ENCODE measurements at regions not wholly inside any gene's neighbourhood (a gene's known extent, or its start where the extent isn't known, plus 50 kb on each side); places are given as distances from the start of the nearest gene placed in this dataset.

- TF ChIP-seq NR0B1 (IDR thresholded peaks at IDR 0.05; ENCODE audit: partially characterized antibody) = no peak
- no peak for TF ChIP-seq E2F8 (IDR thresholded peaks at IDR 0.05; ENCODE audit: low read depth, partially characterized antibody)
- no peak for TF ChIP-seq PURB (CRISPR knock-in tag; IDR thresholded peaks at IDR 0.05; ENCODE audit: low read depth)
- TF ChIP-seq POLR2G (IDR thresholded peaks at IDR 0.05; ENCODE audit: low read depth, low read length) = no peak
- no peak for TF ChIP-seq PYGO2 (tag; IDR thresholded peaks at IDR 0.05)
Measured at GRCh38 chr2:128530025-128530573, 211.4 kb upstream of the HS6ST1 start (continued).

- Histone ChIP-seq H3K9me1 (ENCODE audit: control insufficient read depth, insufficient read depth, low read length) (peaks cover 3% of the 10 kb centered on the region), H3K9ac (ENCODE audit: insufficient read depth in 1 of 2, low read depth in 2 of 2, low read length in 2 of 2) (no peak overlapping the region), H3K4me3 (no peak overlapping the region), H3K79me2 (ENCODE audit: control insufficient read depth, insufficient read depth, low read length) (no peaks in the 10 kb centered on the region), H3K4me1 (replicated peaks in 1 of 2; ENCODE audit: control insufficient read depth in 2 of 2, insufficient read depth in 2 of 2, low read length in 2 of 2) (no peaks in the 10 kb centered on the region; a peak in 2 of 5 replicates), H3K36me3 (ENCODE audit: control insufficient read depth, insufficient read depth, low read length) (no peaks in the 10 kb centered on the region), H2AFZ (ENCODE audit: low read depth, low read length) (no peak overlapping the region), H3K27me3 (ENCODE audit: control insufficient read depth in 2 of 2, insufficient read depth in 2 of 2, low read length in 2 of 2) (peaks cover 2 to 28% of the 10 kb centered on the region in 2 experiments; a peak in 3 of 5 replicates), H3K9me3 (replicated peaks; ENCODE audit: control insufficient read depth, insufficient read depth, low read depth, low read length) (no peaks in the 10 kb centered on the region), H3K27ac (ENCODE audit: extremely low read depth, low read depth, low read length) (no peak overlapping the region), H3K4me2 (ENCODE audit: insufficient read depth, low read length) (no peak overlapping the region), H4K20me1 (replicated peaks; ENCODE audit: control insufficient read depth, insufficient read depth, low read length) (no peaks in the 10 kb centered on the region)
- DNase-seq (ENCODE audit: extremely low read depth in 1 of 4, low spot score in 3 of 4) (no peak), FAIRE-seq (no peak), ATAC-seq (no peak)
- no TSS peak for BruUV-seq (replicated peaks)
- in situ Hi-C loops (cut with MboI) (no loop called here), intact Hi-C loops (cut with micrococcal nuclease) (no loop called here)
- ChIA-PET POLR2A (no interaction called here), CTCF (ENCODE audit: low intra/inter-chr PET ratio) (no interaction called here)
- peak; percentile 60; the same call in 1 of the 2 replicates for TF ChIP-seq ZNF764 (CRISPR knock-in tag; IDR thresholded peaks at IDR 0.05; ENCODE audit: low read depth)
- TF ChIP-seq MIER1 (IDR thresholded peaks at IDR 0.05; ENCODE audit: low read depth) = no peak
- TF ChIP-seq ZNF780A (CRISPR knock-in tag; IDR thresholded peaks at IDR 0.05) = no peak
- TF ChIP-seq SRSF1 (IDR thresholded peaks at IDR 0.05; ENCODE audit: low read depth, low read length) = no peak
- TF ChIP-seq CTCF (IDR thresholded peaks at IDR 0.05 in 2 of 3, conservative IDR thresholded peaks at IDR 0.05 in 1 of 3; ENCODE audit: insufficient read depth in 2 of 3, low read depth in 1 of 3, low read length in 3 of 3) = peak; percentile 12 to 25 (median 19); a peak in 3 of 6 replicates
- no peak for TF ChIP-seq TCF7L2 (IDR thresholded peaks at IDR 0.05; ENCODE audit: low read depth, low read length)
Measured at GRCh38 chr2:128531856-128532255, 213.2 kb upstream of the HS6ST1 start.
